ENCODE measurements at regions not wholly inside any gene's neighbourhood (a gene's known extent, or its start where the extent isn't known, plus 50 kb on each side); places are given as distances from the start of the nearest gene placed in this dataset.
"Not testable (repeated sequence)": the region's sequence is repeated elsewhere in the genome, so short reads cannot be mapped to it uniquely, and the experiment has no call there.

GRCh38 chr2:12435430-12436222 is 281.1 kb upstream of the TRIB2 start:
- DNase-seq, result no peak

- no peak for DNase-seq
Observed at GRCh38 chr2:12436483-12436882, 280.3 kb upstream of the TRIB2 start.

GRCh38 chr2:12436935-12437561 is 279.7 kb upstream of the TRIB2 start:
- DNase-seq, result no peak

DNA sequence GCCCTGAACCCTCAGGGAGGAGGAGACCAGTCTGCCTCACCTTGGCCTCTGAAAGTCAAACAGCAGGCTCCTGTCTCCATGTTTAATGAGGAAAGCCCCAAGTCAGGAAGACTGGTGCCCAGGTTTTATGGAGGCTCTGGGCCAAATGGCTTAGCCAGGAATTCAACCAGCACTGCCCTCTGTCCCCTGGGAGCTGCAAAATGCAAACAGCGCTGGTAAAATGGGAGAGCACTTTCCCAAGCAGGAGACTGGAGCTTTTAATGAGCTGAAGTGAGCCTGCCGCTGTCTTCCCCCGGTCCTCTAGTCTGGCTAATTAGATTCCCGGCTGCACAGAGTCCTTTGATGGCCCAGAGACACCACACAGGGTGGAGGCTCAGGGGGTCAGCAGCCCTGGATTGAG is 276.0 kb upstream of the TRIB2 start:
- DNase-seq, result no peak

- no peak for DNase-seq
Observed at GRCh38 chr2:12441750-12442475, 274.8 kb upstream of the TRIB2 start.

DNA sequence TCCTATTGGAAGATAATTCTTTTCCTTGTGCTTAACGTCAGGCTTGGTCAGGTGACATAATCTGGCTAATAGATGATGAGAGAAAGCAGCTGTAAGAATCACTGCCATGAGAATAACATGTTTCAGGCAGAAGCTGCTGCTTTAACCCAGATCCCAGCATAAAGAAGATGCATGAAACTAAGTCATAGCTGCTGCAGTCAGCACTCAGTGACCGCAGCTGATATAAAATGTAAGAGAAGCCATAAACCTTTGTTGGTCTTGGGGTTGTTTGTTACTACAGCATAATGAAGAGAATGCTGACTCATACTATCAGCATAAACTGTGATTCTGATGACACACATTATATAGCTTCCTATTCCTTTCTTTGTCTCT is 274.3 kb upstream of the TRIB2 start:
- DNase-seq, result no peak

- DNase-seq, result no peak
Observed at GRCh38 chr2:12448846-12449505, 267.8 kb upstream of the TRIB2 start.

DNA sequence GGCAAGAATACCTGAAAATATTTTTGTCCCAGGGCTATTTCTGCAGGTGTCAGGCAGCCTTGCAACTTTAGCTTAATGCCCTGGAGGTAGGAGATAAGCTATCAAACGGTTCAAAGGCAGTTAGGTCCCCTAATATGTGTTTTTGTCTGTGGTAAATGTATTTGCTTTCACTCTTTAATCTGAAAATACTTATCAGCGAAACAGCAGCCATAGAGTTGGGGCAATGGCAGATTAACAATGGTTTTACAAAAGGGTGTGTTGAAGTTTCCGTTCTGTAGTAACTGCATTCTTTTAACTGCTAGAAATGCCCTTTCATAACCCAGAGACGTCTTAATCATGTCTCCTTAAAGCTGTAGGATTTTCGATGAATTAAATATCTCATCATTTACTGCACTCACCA is 265.0 kb upstream of the TRIB2 start:
- DNase-seq, result no peak

- DNase-seq, result no peak
Observed at GRCh38 chr2:12452185-12452584, 264.6 kb upstream of the TRIB2 start.

DNA sequence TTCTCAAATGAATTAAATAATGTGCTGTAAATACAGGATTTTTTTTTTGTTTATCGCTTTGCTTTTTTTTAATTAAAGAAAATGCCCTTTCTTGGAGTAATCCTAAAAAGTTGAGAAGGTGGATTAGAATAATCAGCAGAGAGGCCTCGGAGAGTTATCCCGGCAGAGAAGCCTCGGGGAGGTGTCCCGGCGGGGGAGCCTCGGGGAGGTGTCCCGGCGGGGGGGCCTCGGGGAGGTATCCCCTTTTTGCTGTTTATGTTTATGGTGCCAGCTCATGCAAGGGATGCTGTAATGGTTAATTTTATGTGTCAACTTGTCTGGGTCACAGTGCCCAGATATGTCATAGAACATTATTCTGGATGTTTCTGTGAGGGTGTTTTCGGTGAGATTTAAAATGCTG is 263.0 kb upstream of the TRIB2 start:
- no peak for DNase-seq

DNA sequence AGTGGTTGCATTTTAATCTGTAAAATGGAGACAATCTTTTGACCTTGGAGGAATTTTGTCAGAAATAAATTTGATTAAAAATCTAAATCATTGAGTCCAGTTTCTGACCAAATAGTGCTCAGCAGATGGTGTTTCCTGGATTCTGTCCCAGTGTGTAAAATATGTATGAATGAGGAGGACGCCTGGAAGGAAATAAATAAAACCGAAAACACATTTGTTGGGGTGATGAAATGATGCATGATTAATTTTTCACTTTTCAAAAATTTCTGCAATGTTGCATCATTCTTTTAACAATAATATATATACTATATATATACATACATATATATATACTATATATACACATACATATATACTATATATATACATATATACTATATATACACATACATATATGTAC is 261.1 kb upstream of the TRIB2 start:
- DNase-seq, result no peak

- DNase-seq, result peak; percentile 46 to 83
Observed at GRCh38 chr2:12456293-12457106, 260.2 kb upstream of the TRIB2 start.

- DNase-seq, result peak; percentile 59 to 64
Observed at GRCh38 chr2:12457831-12458230, 258.9 kb upstream of the TRIB2 start.

DNA sequence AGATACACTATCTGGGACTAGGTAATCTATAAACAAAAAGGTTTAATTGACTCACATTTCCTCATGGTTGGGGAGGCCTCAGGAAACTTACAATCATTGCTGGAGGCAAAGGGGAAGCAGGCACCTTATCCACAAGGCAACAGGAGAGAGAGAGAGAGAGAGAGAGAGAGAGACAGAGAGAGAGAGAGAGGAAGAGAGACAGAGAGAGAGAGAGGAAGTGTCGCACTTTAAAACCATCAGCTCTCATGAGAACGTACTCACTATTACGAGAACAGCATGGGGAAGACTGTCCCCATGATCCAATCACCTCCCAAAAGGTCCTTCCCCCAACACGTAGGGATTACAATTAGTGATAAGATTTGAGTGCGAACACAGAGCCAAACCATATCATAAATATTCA is 253.5 kb upstream of the TRIB2 start:
- no peak for DNase-seq

DNA sequence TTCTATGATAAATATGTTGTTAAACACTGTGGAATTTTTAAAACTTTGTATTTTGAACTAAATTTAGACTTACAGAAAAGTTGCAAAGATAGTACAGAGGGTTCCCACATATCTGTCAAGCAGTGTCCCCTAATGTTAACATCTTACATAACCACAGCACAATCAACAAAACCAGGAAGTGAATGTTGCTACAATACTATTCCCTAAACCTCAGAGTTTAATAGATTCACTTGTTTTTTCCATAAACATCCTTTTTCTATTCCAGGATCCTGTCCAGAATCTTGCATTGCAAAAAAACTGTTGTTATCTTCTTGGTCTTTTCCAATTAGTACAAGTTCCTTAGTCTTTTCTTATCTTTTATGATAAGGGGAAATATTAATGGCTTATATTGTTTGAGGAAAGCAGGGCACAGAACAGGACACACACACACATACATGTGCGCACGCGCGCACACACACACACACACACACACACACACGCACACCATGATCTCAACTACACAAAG is 251.1 kb upstream of the TRIB2 start:
- no peak for DNase-seq

DNA sequence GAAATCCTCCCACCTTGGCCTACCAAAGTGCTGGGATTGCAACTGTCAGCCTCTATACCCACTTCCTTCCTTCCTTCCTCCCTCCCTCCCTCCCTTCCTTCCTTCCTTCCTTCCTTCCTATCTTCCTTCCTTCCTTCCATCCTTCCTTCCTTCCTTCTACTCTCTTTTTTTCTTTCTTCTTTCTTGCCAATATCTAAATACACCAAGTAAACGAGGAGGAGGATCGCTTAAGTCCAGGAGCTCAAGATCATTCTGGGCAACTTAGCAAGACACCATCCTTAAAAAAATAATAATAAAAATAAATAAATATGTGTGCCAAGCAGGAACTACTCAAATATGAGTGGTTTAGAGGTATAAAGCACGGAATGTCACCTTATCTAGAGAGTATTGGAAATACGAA is 249.4 kb upstream of the TRIB2 start:
- DNase-seq, result no peak

DNA sequence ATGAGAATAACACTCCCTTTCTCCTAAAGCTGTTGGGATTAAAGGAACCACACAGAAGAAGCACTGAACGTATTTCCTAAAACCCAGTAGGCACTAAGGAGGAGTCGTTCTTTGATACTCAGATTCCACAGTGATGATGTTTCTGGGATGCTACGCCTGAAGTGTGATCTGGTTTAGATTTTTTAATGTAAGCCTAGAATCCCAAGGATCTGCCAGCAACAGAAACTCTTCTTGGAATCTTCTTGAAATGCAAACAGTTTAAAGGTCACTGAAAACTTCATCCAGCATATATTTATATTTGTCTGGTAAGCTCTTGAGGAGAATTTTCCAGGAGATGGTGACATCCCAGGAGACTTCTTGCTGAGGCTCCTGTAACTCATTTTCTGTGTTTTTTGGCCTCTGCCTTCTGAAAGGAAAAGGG is 247.6 kb upstream of the TRIB2 start:
- DNase-seq, result no peak

DNA sequence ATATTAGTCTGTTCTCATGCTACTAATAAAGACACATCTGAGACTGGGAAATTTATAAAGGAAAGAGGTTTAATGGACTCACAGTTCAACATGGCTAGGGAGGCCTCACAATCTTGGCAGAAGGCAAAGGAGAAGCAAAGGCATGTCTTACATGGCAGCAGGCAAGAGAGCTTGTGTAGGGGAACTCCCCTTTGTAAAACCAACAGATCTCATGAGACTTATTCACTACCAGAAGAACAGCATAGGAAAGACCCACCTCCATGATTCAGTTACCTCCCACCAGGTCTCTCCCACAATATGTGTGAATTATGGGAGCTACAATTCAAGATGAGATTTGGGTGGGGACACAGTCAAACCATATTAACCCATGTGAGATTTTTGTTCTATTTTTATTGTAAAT is 244.5 kb upstream of the TRIB2 start:
- DNase-seq, result not testable (repeated sequence)

DNA sequence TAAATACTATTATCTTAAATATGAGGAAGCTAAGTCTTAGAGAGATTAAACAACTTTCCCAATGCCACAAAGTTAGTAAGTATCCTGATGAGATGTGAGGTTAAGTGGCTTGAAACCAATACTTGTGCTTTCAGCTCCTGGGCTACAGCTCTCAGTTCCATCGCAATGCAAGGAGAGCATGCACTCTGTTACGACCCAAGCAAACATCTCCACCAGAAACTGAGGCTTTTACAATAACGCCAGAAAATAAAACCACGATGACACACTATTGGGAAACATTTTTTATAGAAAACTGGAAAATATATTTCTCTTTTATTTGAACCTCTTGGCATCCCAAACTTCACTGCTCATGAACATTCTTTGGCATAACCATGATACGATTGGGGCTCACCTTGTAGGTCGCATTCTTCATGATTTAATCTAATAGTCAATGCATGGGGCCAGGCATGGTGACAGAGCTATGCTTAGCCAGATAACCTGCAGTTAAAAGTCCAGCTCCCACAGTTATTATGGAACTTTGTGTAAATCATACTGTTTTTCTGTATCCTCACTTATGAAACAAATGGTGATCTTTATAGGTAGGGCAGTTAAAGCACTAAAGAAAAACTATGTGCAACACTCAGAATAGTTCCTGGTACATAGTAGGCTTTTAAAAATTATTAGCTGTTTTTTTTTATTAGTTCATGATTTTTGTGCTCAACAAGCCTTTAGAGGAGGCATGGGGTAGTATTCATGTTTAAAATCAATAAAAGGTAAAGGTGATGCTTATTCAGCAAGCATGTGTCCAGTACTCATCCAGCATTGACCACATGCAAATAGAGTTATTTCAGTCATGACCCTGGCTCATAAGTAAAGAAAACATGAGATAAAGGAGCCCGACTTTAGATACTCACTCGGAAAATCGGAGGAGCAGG is 238.3 kb upstream of the TRIB2 start:
- no peak for DNase-seq

DNA sequence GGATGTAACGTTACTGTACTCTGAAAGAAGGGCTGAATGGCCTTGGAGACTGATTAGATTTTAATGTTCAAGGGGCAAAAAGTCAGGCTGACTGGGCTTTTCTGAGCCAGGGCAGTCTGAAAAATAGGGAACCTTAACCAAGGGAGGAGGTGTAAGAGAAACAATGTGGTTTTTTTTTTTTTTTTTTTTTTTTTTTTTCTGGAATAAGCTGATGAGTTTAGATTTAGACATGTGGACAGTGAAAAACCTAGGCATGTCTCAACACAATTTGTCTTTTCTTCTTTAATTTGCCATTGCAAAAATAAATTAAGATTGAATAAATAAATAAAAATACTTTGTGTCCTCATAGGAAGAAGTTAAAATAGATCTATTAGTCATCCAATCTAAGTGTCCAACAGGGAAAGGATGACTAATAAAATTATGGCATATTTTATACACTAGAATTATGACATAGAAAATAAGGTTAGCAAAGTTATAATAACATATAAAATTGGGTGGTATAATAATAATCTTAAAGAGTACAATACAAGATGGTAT is 237.6 kb upstream of the TRIB2 start:
- no peak for DNase-seq

DNA sequence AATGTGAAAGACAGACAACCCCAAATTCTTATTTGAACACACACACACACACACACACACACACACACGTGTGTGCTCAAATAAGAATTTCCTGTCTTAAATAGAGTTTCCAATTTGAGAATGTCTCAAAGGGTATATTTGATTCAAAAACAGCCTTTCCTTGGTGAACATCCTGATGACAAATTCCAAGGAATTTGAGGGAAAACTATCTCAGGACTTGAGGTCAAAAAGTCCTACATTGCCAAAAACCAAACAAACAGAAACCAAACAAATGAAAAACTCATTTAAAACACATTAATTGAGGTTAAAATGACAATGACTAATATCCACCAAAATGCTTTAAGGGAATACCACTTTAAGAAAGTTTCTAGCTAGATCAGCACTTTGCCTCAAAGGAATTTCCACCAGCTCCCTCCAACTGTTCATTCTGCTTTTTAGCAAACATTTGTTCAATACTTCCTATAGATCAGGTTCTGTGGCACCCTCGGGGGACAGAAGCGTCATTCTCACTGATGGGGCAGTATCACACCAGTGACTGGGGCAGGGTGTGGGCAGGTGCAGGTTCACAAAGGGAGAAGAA is 232.1 kb upstream of the TRIB2 start:
- no peak for DNase-seq
